HG03159 (cell line): ENCODE measurements at regions not wholly inside any gene's neighbourhood (a gene's known extent, or its start where the extent isn't known, plus 50 kb on each side); places are given as distances from the start of the nearest gene placed in this dataset.

ENCODE experiments used
- ATAC-seq: cut with Tn5 transposase; IDR thresholded peaks from one replicate; pipeline ENCODE4 v1.9.1; 2021; ENCODE audit warnings: mild to moderate bottlenecking, moderate library complexity; ENCODE audit not compliant: unreplicated experiment

DNA sequence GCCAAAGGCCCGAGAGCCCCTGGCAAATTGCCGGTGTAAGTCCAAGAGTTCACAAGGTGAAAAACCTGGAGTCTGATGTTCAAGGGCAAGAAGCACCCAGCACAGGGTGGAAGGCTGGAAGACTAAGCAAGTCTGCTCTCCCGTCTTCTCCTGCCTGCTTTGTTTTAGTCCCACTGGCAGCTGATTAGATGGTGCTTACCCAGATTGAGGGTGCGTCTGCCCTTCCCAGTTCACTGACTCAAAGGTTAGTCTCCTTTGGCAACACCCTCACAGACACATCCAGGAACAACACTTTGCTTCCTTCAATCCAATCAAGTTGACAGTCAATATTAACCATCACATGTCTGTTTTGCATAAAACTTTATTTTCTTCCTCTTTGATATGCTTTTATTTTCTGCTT, 157.4 kb downstream of the HS3ST1 start:
- ATAC-seq: no peak

GRCh38 chr4:11268149-11268548, 160.5 kb downstream of the HS3ST1 start:
- no peak for ATAC-seq

DNA sequence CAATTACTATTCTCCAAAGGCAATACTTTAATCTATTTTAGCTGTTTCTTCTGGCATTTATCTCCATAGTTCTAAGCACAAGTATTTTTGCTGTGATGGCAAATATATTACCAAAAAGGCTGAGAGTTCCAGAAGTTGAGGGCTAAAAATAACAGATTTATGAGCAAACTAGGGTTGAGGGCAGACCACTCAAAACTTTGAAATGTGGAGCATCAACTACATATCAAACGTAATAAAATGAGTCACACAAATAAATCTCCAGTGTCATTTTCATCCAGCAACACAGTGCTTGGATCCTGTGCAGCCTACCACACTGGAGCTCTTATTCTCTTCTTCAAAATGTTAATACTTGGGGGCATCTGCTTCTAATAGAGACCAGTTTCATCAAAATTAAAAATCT, 163.9 kb downstream of the HS3ST1 start:
- ATAC-seq: no peak

DNA sequence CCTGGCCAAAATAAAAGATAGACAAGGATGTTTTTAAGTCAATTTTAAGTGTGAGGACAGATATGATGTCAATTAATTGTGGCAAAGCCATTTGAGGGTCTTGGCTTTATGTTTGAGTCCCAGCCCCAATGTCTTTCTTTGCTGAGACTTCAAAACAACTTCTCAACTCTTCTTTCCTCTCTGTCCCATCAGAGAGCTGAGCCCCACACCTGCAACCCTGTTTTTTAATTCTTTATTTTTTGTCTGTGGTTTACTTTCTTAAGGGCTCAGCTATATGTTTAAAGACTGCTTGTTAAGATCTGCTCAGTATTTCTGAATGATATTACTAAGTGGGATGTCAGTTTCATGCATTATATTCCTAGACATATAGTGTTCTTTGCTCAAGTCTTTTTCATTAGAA, 164.3 kb downstream of the HS3ST1 start:
- no peak for ATAC-seq

- ATAC-seq: no peak
These were observed 165.5 kb downstream of the HS3ST1 start for GRCh38 chr4:11263208-11263607.

- no peak for ATAC-seq
These were observed 167.4 kb downstream of the HS3ST1 start for GRCh38 chr4:11261066-11261850.

- no peak for ATAC-seq
These were observed 168.9 kb downstream of the HS3ST1 start for GRCh38 chr4:11259837-11260236.

DNA sequence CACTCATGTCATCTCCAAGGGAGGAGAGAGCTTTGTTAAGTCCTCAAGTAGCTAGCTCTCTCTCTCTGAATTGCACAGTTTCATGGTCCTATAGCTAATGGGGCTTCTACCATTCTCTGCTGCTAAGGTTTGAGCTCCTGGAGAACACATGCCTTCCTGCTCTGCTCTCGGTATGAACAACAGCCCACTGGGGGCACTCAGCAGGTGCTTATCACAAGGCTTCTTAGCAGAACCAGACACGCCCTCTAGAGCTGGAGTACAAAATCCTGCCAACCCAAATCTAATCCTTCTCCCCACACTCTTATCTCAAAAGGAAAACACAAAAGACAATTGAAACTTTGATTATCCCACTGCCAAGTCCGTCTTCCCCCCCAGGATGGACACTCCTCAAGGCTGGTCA, 176.5 kb downstream of the HS3ST1 start:
- no peak for ATAC-seq

GRCh38 chr4:11250510-11250909, 178.2 kb downstream of the HS3ST1 start:
- no peak for ATAC-seq

DNA sequence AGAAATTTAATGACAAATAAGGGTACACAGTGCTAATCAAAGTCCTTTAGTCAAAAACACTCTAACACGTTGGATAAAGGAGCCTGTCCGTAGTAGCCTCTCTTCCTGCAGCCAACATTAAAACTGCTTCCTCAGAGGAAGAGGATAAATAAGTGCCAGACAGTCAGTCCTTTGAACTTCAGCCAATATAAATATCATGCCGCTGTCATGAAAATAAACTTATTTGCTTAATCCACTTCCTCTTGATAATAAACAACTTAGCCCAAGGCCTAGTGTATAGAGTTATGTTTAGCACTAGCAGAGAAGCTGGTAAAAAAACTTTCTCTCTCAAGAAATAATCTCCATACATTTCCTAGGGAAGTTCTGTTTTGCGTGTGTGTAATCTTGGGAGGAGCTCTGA, 196.7 kb downstream of the HS3ST1 start:
- ATAC-seq: no peak

- no peak for ATAC-seq
These were observed 197.8 kb downstream of the HS3ST1 start for GRCh38 chr4:11230866-11231265.

GRCh38 chr4:11228530-11228929, 200.2 kb downstream of the HS3ST1 start:
- no peak for ATAC-seq

DNA sequence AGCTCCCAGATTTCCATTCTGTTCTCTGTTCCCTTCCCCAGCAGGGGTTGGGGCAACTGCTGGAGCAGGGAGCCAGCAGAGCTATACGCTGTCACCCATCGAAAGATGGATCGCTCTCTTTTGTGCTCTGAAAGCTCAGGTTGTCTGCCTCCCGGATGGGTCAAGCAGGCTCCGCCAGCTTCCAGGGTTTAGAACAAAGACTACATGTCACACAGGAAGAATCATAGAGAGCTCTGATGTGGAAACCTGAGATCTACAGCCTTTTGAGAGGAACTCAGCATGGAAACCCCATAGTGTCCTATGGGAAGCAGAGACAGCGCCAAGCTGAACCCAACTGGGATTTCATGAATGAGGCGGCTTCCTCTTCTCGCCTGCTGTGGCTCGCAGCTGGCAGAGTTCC, 205.4 kb downstream of the HS3ST1 start:
- no peak for ATAC-seq

- no peak for ATAC-seq
These were observed 210.0 kb downstream of the HS3ST1 start for GRCh38 chr4:11218692-11219091.

DNA sequence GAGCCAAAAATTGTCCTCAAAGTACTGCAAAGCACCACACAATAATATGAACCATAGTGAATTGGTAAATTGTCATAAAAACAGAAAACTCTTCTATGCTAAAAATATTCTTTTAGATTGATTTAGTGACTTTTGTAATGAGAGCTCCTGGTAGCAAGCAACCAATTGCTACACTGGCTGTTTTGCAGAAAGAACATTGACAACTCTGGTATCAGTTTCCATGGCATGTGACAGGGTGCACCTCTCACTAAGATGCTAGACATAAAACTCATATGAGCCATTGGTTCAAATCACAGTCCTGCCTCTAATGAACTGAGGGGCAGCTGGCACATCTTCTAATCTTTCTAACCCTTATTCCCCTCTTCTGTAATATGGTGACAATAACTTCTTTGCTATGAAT, 212.2 kb downstream of the HS3ST1 start:
- no peak for ATAC-seq

GRCh38 chr4:11214281-11214680, 214.4 kb downstream of the HS3ST1 start:
- no peak for ATAC-seq

DNA sequence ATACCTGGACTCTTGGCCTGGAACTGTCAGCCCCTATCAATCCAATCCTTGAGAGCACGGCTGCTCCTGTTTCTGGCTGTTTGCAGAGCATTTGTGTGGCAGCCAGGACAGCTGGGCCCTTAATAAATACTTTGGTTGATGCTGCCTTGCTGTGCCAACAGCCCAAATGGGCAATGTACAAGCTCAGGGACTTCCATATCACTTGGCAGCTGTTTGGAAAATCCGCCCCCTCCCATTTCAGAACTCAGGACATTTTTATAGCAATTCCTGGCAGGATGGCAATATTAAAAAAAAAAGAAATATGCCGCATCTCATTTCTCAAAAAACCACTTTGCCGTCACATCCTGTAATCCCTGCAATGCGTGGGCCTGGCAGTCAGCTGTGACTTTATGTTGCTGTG, 218.9 kb downstream of the HS3ST1 start:
- ATAC-seq: no peak

DNA sequence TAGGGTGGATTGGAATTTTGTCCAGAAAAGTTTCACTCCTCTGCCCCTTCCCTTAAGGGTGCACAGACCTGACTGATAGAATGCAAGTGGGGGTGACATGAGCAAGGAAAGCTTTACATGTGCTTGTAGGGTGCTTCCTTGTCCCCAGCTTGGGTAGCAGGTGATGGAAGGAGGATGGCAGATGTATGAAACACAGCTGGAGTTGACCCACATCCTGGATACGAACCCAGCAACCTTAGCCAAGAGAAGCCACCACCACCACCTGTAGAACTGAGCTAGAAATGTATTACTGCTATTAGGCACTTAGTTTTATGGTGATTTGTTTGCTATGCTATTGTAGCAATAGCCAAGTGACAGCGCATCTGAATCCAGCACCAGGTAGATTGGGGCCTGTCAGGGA, 227.4 kb downstream of the HS3ST1 start:
- ATAC-seq: no peak

- ATAC-seq: no peak
These were observed 230.0 kb downstream of the HS3ST1 start for GRCh38 chr4:11198516-11199305.

DNA sequence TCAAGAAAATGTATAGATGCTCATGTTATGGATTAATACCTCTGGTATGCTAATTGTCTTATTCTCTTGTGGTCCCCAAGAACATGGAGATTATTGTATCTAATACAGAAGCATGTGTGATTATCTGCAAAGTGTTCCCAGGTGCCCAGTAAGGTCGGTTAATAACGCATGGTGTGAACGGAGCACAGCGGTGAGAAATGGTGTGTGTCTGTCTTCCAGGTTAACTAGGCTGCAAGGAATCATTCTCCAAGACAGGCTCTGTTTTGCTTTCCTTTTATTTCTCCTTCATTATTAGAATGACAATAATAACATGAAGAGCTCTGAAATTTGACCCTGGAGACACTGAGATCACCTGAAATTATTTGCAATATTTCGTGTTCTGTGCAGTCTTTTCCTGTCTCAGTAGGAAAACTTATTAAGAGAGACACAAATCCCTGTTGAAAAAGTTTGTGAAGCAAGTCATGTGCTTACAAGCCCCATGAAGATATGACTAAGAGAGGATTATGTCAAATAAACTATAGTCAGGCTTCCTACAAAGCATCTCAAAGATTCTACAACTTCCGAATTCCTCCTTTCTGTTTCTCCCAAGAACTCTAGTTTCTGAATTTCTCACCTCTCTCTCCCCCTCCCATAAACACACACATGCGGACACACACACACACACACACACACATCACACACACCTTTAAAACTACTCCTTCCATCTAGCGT, 230.9 kb downstream of the HS3ST1 start:
- no peak for ATAC-seq

DNA sequence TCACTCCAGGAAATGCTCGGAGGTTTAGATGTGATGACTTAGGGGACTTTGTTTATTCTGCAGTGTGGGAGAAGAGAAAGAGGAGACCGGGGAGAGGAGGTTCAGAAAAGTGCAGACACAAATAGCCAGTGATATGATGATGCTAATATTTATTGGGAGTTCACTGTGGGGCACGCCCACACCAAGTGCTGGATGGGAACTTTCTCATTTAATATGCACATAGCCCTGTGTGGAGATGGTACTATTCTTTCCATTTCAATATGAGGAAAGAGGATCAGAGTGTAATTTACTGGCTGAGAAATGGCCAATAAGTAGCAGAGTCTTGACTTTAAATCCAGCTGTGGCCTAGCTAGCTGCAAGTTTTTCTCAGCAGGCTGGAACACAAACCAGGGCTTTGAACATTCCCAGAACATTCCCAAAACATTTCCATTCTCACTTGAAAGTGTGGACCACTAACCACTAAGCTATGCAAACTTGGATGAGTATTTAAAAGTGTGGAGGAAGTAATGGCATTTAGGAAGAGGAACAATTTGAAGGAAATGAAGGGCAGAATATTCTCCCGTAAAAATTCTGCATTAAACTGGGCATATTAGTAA, 231.7 kb downstream of the HS3ST1 start:
- ATAC-seq: no peak
